Gastroesophageal sphincter (tissue), 3 donors: ENCODE measurements at regions not wholly inside any gene's neighbourhood (a gene's known extent, or its start where the extent isn't known, plus 50 kb on each side); places are given as distances from the start of the nearest gene placed in this dataset.

Source experiments
- CTCF ChIP-seq, 4 experiments: fragments of 200-600 bp in 2 of 4; fragments of 450-650 bp in 2 of 4; sonication (generic) in 1 of 4; IDR thresholded peaks; one replicate each; pipeline ENCODE4 v1.5.1; 2017 to 2019; ENCODE audit warnings: antibody characterized with exemption in 4 of 4, mild to moderate bottlenecking in 2 of 4, moderate library complexity in 2 of 4
- EP300 ChIP-seq: sonication (generic); formaldehyde crosslinking; IDR thresholded peaks from one replicate; pipeline ENCODE4 v1.6.1; 2017; ENCODE audit warnings: antibody characterized with exemption, mild to moderate bottlenecking
- POLR2A ChIP-seq, 2 donors: fragments of 450-650 bp; IDR thresholded peaks; one replicate each; pipeline ENCODE4 v1.6.1; 2017; ENCODE audit warnings: antibody characterized with exemption in 2 of 2, mild to moderate bottlenecking in 2 of 2, moderate library complexity in 1 of 2

GRCh38 chr10:130882906-130883305 lies 428.6 kb downstream of the TCERG1L start:
- no peak for TF ChIP-seq POLR2A (IDR thresholded peaks at IDR 0.05)
- no peak for TF ChIP-seq CTCF (IDR thresholded peaks at IDR 0.05)
- no peak for TF ChIP-seq EP300
